AG10803 (cell line): ENCODE measurements at regions not wholly inside any gene's neighbourhood (a gene's known extent, or its start where the extent isn't known, plus 50 kb on each side); places are given as distances from the start of the nearest gene placed in this dataset.

Source experiments
- DNase-seq: peaks from one replicate; pipeline ENCODE4 v3.0.0; 2010; ENCODE audit warnings: low read depth
- H3K4me3 ChIP-seq: 2 replicates; pipeline ENCODE4 v1.5.1; 2011; ENCODE audit warnings: mild to moderate bottlenecking, low read length, control low read depth
- CTCF ChIP-seq: conservative IDR thresholded peaks from 2 replicates; pipeline ENCODE4 v1.5.1; 2011; ENCODE audit warnings: mild to moderate bottlenecking, low read length, control low read depth, inconsistent platforms

GRCh38 chr1:22371408-22371807, 80.2 kb upstream of the ZBTB40 start:
- TF ChIP-seq CTCF, result no peak
- DNase-seq, result no peak
- no peak overlapping the region for H3K4me3 ChIP-seq

GRCh38 chr1:22373252-22373651, 78.4 kb upstream of the ZBTB40 start:
- TF ChIP-seq CTCF, result no peak
- H3K4me3 ChIP-seq, result no peak overlapping the region
- DNase-seq, result no peak

GRCh38 chr1:22374001-22374400, 77.7 kb upstream of the ZBTB40 start:
- no peak for DNase-seq
- no peak for TF ChIP-seq CTCF
- H3K4me3 ChIP-seq, result no peak overlapping the region

GRCh38 chr1:22375601-22376000, 76.0 kb upstream of the ZBTB40 start:
- no peak overlapping the region for H3K4me3 ChIP-seq
- peak; percentile 55 for DNase-seq
- TF ChIP-seq CTCF, result no peak

GRCh38 chr1:22376001-22376400, 75.7 kb upstream of the ZBTB40 start:
- H3K4me3 ChIP-seq, result no peak overlapping the region
- TF ChIP-seq CTCF, result no peak
- peak; percentile 35 for DNase-seq

GRCh38 chr1:22376546-22376945, 75.1 kb upstream of the ZBTB40 start:
- no peak for TF ChIP-seq CTCF
- no peak overlapping the region for H3K4me3 ChIP-seq
- DNase-seq, result no peak

GRCh38 chr1:22376976-22377375, 74.7 kb upstream of the ZBTB40 start:
- no peak for DNase-seq
- H3K4me3 ChIP-seq, result no peak overlapping the region
- TF ChIP-seq CTCF, result no peak
